Esophagus squamous epithelium (tissue), 5 donors: ENCODE measurements at regions not wholly inside any gene's neighbourhood (a gene's known extent, or its start where the extent isn't known, plus 50 kb on each side); places are given as distances from the start of the nearest gene placed in this dataset.

ENCODE experiments used
- DNase-seq: peaks from one replicate; lab custom pipeline; 2025; lab: John Stamatoyannopoulos, UW
- H3K27ac ChIP-seq, 4 donors: fragments of 200-600 bp; sonication (generic); one replicate each; pipeline ENCODE4 v1.5.1; 2016 to 2019; ENCODE audit warnings: mild to moderate bottlenecking in 1 of 4
- H3K27me3 ChIP-seq, 4 donors: fragments of 200-600 bp; sonication (generic); 1 replicate in 3 of 4; 2 replicates in 1 of 4; pipeline versions ENCODE4 v1.5.1 to v1.6.0; 2017 to 2021; ENCODE audit warnings: antibody characterized with exemption in 1 of 4
- H3K36me3 ChIP-seq, 3 donors: fragments of 200-600 bp; sonication (generic); one replicate each; pipeline ENCODE4 v1.5.1; 2016 to 2019
- H3K4me1 ChIP-seq, 3 donors: fragments of 200-600 bp; sonication (generic); one replicate each; pipeline ENCODE4 v1.5.1; 2017 to 2019
- H3K4me3 ChIP-seq, 4 donors: fragments of 200-600 bp; sonication (generic); 1 replicate in 3 of 4; 2 replicates in 1 of 4; pipeline ENCODE4 v1.5.1; 2016 to 2019; ENCODE audit warnings: mild to moderate bottlenecking in 2 of 4, moderate library complexity in 1 of 4
- H3K9me3 ChIP-seq, 3 donors: fragments of 200-600 bp; sonication (generic); one replicate each; pipeline ENCODE4 v1.5.1; 2016 to 2019
- POLR2A ChIP-seq, 4 donors: fragments of 450-650 bp; IDR thresholded peaks; one replicate each; pipeline ENCODE4 v1.6.1; 2017; ENCODE audit warnings: antibody characterized with exemption in 4 of 4, mild to moderate bottlenecking in 4 of 4, moderate library complexity in 3 of 4
- WGBS, 2 donors: methylation state at CpG; one replicate each; pipeline ENCODE4 v1.1.5; 2018; 5-methylcytosine and 5-hydroxymethylcytosine counted together
- intact Hi-C: fragments of 100-400 bp; cut with DNase I; formaldehyde crosslinking; loops from one replicate; pipeline ENCODE4 v1.15.0; 2022
- TF ChIP-seq, protein P1 (sequence below), 6 experiments: fragments of 450-650 bp in 4 of 6; fragments of 200-600 bp in 2 of 6; sonication (generic) in 2 of 6; IDR thresholded peaks; one replicate each; pipeline ENCODE4 v1.5.1; 2016 to 2019; ENCODE audit warnings: antibody characterized with exemption in 6 of 6, mild to moderate bottlenecking in 4 of 6, moderate library complexity in 4 of 6
- donor health status: DM: yes; HTN: yes; CAD: no.

DNA sequence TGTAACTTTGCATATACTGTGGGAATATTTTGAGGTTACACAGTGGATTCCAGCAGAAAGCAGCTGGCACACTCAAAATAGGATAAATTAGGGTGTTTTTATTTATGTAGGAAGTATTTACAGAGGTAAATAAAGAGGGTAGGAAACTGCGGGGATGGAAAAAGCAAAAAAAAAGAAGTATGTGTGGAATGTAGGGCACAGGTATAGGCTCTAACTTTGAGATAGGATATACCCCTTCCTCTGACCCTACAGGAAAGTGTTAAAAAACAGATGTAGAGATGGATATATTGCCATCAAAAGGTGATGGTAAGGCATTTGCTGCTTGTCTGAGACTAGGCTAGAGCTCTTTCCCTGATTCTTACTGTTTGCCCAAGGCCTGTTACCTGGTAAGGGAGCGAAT is 173.1 kb upstream of the ANK2 start:
- no peak for DNase-seq
- H3K27ac ChIP-seq, result no peak overlapping the region
- H3K4me1 ChIP-seq, result no peaks in the 10 kb centered on the region
- no peaks in the 10 kb centered on the region for H3K27me3 ChIP-seq
- H3K9me3 ChIP-seq, result no peaks in the 10 kb centered on the region
- H3K36me3 ChIP-seq, result no peaks in the 10 kb centered on the region
- TF ChIP-seq, protein P1, sequence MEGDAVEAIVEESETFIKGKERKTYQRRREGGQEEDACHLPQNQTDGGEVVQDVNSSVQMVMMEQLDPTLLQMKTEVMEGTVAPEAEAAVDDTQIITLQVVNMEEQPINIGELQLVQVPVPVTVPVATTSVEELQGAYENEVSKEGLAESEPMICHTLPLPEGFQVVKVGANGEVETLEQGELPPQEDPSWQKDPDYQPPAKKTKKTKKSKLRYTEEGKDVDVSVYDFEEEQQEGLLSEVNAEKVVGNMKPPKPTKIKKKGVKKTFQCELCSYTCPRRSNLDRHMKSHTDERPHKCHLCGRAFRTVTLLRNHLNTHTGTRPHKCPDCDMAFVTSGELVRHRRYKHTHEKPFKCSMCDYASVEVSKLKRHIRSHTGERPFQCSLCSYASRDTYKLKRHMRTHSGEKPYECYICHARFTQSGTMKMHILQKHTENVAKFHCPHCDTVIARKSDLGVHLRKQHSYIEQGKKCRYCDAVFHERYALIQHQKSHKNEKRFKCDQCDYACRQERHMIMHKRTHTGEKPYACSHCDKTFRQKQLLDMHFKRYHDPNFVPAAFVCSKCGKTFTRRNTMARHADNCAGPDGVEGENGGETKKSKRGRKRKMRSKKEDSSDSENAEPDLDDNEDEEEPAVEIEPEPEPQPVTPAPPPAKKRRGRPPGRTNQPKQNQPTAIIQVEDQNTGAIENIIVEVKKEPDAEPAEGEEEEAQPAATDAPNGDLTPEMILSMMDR (IDR thresholded peaks at IDR 0.05), result no peak
- no peak for TF ChIP-seq POLR2A (IDR thresholded peaks at IDR 0.05)
- intact Hi-C loops, result no loop called here
- 74 to 88% methylated on average over 2 of the region's 2 CpGs for WGBS, 2 donors
- no peak overlapping the region for H3K4me3 ChIP-seq

DNA sequence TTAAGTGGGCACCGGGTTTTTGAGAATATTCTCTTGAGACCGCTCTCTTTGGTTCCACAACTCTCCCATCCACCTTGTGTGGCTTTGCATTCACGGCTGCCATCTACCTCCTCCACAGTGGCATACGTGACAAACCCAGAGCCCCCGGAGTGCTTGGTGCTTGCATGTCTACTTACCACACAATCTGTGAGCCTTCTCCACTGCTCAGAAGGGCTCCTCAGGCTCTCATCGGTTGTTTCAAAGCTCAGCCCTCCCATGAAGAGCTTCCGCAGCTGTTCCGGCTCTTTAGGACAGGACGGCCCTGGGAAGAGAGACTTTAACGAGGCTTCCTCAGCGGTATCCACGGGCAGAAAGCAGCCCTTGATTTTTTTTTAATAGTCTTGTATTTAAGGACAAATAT is 167.6 kb upstream of the ANK2 start:
- Histone ChIP-seq H3K4me3 (no peak overlapping the region), H3K9me3 (no peaks in the 10 kb centered on the region), H3K36me3 (no peaks in the 10 kb centered on the region), H3K27me3 (no peaks in the 10 kb centered on the region), H3K27ac (no peak overlapping the region), H3K4me1 (no peaks in the 10 kb centered on the region)
- intact Hi-C loops, result no loop called here
- no peak for DNase-seq
- TF ChIP-seq POLR2A (IDR thresholded peaks at IDR 0.05), result no peak
- TF ChIP-seq, protein P1 (IDR thresholded peaks at IDR 0.05), result no peak
- WGBS, 2 donors, result 75 to 77% methylated on average over 12 of the region's 12 CpGs

DNA sequence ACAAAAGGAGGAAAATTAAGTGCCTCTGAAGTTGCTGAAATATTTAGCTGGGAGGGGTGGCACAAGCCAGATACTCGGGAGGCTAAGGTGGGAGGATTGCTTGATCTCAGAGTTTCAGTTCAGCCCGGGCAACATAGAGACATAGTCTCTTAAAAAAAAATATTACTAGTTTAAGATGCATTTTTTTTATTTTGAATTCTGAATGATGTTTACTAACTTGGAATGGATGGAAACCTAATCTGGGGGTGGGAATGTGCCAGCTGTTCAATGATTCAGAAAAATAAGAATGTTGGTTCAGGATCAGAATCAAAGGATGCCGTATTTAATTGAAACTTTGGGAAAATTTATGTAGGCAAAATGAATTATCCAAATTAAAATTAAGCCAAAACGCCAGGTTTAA is 167.2 kb upstream of the ANK2 start:
- no peak for TF ChIP-seq POLR2A (IDR thresholded peaks at IDR 0.05)
- TF ChIP-seq, protein P1 (IDR thresholded peaks at IDR 0.05), result no peak
- Histone ChIP-seq H3K36me3 (no peaks in the 10 kb centered on the region), H3K27me3 (no peaks in the 10 kb centered on the region), H3K4me1 (no peaks in the 10 kb centered on the region), H3K4me3 (no peak overlapping the region), H3K27ac (no peak overlapping the region), H3K9me3 (no peaks in the 10 kb centered on the region)
- WGBS, 2 donors, result 70 to 75% methylated on average over 4 of the region's 4 CpGs
- no peak for DNase-seq
- intact Hi-C loops, result no loop called here

DNA sequence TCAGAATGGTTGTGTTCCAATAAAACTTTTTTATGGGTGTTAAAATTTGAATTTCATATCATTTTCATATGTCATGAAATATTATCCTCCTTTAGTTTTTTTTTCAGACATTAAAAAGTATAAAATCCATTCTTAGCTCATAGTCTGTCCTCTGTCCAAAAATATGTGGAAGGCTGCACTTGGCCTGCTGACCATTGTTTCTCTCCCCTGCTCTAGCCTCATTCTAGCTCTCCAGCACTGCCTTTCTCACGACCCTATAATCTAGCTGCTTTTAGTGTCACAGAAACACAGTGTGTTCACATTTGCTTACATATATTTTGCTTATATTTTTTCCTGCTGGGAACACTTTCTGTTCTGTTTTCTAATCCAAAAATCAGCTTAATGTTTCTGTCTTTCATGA is 165.0 kb upstream of the ANK2 start:
- H3K9me3 ChIP-seq, result no peaks in the 10 kb centered on the region
- intact Hi-C loops, result no loop called here
- no peak overlapping the region for H3K4me3 ChIP-seq
- WGBS, 2 donors, result 30 to 63% methylated on average over 1 of the region's 1 CpG
- no peak for DNase-seq
- no peaks in the 10 kb centered on the region for H3K27me3 ChIP-seq
- TF ChIP-seq POLR2A (IDR thresholded peaks at IDR 0.05), result no peak
- TF ChIP-seq, protein P1 (IDR thresholded peaks at IDR 0.05), result no peak
- H3K36me3 ChIP-seq, result no peaks in the 10 kb centered on the region
- peaks cover 0 to 11% (median 0%) of the 10 kb centered on the region in 3 donors for H3K4me1 ChIP-seq
- no peak overlapping the region for H3K27ac ChIP-seq

DNA sequence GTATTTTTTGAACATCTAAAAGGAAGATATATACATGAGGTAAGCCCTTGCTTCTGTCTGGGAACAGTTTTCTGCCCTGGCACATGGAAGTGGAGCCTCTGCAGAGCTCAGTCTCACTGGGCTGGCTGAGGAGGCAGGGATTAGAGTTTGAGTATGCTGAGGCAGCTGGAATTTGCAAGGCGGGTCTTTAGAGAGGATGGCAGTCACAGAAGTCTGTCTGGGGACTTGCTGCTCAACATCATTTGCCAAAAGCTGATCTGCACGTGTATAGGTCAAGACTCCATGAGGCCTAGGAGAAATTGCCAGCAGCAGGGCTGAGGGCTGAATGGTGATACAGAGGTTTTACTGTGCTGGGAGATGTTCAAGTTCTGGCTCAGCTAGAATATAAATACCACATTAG is 163.6 kb upstream of the ANK2 start:
- DNase-seq, result no peak
- no peak overlapping the region for H3K4me3 ChIP-seq
- intact Hi-C loops, result no loop called here
- WGBS, 2 donors, result 80 to 94% methylated on average over 1 to 2 of the region's 2 CpGs
- no peaks in the 10 kb centered on the region for H3K9me3 ChIP-seq
- TF ChIP-seq, protein P1 (IDR thresholded peaks at IDR 0.05), result no peak
- TF ChIP-seq POLR2A (IDR thresholded peaks at IDR 0.05), result no peak
- no peak overlapping the region for H3K27ac ChIP-seq
- H3K4me1 ChIP-seq, result peaks cover 0 to 11% (median 0%) of the 10 kb centered on the region in 3 donors
- no peaks in the 10 kb centered on the region for H3K27me3 ChIP-seq
- H3K36me3 ChIP-seq, result no peaks in the 10 kb centered on the region
